ENCODE measurements at regions not wholly inside any gene's neighbourhood (a gene's known extent, or its start where the extent isn't known, plus 50 kb on each side); places are given as distances from the start of the nearest gene placed in this dataset.
"Not testable (repeated sequence)": the region's sequence is repeated elsewhere in the genome, so short reads cannot be mapped to it uniquely, and the experiment has no call there.

DNA sequence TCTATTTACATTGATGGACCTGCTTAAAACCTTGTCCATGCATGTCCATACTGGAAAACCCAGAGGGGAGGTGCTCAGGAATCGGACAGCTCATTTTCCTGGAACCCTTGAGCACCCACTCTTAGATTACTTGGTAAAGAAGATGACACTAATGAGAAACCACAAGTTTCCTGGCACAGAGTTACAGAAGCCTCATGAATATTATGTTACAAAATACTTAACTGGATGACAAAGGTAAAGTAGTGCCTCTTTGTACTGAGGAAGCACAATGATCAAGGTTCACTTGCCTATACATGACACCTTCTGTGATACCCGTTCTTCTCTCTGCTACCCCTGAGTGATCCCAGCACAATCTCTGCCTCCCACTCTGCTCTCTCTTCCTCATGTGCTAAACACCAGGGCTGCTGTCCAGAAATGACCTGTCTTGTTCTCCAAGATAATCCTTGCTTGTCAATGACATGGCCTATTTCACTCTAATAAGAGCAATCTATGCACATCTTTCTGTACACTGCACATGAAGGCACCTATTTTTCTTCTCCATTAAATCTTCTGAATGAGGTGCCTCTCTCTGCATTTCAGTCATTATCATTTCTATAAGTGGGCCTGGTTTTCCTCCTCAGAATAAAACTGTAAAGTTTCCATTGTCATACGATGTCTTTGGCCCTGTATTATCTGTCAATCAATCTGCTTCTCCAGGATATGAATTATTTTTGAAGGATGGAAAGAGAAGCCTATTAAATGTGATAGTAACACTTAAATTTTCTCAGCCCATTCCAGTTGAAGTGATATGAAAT is 684.0 kb upstream of the ACO1 start:
- no peak for DNase-seq

DNA sequence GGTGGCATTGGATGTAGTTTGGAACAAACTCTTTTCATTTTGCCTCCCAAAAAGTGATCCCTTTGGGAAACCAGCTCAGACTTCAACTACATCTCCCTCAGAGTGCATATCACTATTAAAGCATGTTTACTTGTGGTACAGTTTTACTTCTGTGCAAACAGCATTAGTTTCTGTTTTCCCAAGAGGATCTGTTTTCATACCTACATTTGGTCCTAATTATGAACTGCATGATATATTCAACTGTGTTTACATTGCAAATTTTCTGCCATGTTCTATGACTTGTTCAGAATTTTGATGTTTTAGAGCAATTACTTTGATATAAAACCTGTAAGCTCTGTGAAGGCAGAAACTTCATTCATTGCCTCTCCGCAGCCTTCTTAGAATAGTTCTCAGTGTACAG is 681.5 kb upstream of the ACO1 start:
- DNase-seq = no peak

DNA sequence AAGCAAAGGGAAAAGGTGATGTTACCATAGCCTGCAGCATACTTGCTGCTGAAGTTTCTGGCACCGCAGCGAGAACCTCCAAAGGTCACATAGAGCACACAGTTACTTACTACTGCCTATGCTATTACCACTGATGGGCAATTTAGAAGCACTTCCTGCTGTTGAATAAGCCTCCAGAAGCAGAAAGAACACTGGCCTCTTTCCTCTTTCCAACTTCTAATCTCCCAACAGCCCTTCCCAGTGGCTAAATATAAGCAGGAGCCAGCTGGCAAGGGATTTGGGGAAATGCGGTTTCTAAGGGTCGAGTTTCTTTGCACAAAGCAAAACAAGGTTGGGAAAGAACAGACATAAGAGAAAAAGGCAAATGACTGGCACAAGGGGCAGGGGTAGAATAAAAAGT is 669.2 kb upstream of the ACO1 start:
- no peak for DNase-seq

DNA sequence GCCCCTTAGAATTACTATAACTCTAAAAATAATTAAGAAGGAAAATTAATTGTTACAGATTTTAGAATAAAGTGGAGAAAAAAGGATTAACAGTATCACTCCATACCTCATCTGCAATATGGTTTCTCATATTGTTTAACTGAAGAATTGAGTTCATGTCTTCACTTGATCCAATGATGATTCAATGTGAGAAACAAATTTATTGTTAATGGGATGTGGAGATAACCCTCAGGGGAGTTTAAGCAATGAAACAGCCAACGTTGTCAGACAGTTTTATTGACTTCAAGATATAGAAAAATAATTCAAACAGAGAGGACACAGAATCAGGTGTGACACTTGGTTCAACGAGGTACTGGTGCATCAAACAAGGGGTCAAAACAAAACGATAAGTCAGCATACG is 665.2 kb upstream of the ACO1 start:
- no peak for DNase-seq

DNA sequence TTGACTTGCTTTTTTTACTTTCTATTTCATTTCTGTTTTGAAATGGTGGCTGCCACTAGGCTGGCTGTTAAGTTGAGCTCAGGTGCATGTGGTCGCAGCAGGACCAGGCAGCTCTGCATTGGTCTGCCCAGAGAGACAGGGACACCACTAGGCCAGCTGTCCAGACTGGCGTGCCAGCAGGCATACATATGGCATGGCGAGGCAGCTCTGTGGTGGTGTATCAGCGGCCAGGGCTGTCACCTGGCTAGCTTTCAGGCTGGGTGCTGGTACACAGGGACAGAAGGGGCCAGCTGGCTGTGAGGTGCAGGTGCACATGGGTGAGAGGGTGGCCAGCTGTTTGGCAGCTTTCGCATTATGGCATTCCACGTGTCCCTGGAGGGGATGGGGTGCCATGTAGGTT is 654.0 kb upstream of the ACO1 start:
- DNase-seq = no peak

DNA sequence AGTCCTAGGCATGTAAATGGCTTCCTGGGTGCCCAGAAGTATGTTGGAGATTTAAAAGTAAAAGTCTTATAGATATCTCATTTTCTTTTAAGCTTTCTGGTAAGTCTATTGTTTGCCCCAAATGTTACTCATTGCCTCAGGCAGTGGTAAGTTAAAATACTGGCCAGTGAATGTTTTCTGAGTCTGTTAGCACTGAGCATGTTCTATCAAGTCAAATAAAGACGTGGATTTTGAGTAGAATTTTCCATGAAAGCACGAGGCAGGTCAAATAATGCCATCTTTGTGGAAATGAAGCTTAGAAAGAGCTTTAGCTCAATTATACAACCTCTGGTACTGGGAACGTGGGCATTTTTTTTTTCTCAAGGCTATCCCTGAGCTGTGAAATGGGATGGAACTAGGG is 651.3 kb upstream of the ACO1 start:
- no peak for DNase-seq

DNA sequence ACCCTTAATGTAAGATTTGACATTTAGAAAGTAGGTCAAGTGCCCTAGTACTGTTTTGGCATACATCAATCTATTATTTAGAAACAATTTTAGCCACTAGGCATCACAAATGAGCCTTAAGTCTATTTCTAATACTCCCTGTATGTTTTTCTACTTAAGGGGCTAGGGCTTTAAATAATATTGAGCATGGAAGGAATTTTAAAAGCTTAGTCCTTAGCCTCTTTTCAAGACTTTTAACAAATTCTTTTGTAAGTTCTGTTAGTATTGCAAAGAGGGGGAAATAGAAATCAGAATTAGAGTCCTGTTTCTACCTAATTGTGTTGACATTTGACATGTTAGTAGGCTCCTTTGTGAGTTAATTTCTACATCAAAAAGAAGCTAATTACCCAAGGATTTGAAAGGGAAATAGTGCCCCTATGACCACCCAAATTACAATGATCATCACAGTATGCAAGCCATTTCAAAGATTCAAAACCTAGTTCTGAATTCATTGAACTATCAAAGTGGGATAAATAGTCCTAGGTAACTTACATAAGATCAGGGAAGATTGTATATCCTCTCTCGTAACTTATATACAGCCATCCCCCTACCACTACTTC is 647.8 kb upstream of the ACO1 start:
- DNase-seq = no peak

DNA sequence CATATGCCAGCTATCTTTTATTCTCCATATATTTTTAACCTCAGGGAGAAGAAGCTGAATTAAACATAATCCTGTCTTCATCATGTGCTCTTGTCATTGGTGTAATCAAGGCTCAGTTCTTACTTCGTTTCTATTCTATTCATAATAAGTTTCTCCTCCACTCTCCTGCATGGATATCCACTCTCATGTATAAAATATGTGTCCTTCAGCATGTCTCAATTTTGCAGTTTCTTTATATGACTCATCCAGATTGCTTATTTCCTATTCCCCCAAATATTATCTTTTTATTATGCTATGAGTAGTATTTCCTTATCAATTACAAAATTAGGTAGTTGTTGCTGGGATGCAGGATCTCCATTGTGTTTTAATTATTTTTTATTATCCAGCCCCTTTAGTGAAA is 643.7 kb upstream of the ACO1 start:
- DNase-seq = no peak

DNA sequence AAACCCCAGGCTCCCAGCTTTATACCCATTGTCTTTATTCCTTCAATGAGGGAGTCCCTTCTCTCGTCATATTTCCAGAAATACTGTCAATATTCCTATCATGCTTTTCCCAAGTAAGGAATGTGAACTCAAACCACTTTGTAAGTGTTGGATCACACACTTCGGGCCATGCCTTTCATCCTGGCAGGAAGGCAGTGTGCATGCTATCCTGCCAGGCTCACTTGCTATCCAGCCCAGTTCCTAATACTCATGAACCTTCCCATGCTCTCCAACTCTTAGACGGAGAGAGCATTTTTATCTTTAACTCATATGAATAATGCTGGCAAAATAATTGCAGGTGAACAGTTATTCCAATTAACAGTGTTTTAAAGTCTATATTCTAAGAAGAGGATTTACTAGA is 639.9 kb upstream of the ACO1 start:
- DNase-seq = no peak

DNA sequence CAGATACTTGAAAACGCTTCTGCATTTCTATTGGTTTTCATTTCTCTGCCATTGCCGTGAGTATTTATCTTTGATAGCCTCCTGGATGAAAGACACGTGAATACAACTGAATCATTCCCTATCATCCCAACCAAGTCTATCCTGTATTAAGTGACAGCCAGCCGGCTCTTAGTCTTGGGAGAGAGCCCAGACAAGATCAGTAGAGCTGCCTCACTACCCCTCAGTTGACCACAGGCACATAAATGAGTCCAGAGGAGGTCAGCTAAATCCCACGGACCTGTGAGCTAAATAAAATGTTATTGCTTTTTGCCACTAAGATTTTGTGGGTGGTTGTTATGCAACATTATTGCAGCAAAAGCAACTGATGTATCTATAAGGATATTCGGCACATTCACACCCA is 639.0 kb upstream of the ACO1 start:
- DNase-seq = no peak

DNA sequence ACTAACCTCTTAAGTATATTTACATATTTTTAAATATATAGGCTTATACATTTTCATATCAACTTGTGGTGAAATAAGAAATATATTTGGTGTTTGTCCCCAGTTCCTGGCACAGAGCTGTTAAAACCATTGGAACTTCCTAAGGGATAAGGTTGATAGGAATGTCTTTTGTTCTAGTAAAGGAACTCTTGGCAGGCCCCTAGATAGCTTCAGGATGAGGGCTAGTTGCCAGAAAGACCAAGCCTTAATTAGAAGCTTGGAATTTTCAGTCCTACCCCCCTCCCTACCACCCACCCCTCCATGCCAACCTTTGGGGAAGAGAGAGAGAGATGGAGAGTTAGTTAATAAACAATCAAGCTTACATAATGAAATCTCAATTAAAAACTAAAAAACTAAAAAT is 638.6 kb upstream of the ACO1 start:
- no peak for DNase-seq

DNA sequence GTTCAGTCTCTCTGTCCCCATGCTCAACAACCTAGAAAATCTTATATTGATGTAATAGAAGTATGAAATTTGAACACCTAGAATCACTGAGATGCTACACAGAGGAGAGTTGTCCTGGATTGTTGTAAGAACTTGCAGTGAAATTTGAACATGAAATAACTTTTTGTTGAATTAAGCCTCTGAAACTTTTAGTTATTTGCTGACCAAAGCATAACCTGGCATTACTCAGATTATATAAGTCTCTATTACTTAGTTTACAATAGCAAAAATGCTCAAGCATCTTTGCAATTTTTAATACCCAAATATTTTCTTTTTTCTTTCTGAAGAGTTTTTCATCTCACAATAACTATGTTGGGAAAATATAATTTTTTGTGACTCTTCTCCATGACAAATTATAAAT is 630.7 kb upstream of the ACO1 start:
- no peak for DNase-seq

DNA sequence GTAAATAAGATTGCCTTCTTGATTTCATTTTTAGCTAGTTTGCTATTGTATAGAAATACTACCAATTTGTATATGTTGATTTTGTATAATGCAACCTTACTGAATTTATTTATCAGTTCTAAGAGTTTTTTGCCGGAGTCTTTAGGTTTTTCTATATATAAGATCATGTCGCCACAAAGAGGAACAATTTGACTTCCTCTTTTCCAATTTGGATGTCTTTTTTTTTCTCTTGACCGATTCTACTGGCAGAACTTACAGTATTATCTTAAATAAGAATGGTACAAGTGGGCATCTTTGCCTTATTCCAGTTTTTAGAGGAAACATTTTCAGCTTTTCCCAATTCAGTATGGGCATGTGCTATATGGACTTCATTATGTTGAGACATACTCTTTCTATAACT is 624.7 kb upstream of the ACO1 start:
- no peak for DNase-seq

DNA sequence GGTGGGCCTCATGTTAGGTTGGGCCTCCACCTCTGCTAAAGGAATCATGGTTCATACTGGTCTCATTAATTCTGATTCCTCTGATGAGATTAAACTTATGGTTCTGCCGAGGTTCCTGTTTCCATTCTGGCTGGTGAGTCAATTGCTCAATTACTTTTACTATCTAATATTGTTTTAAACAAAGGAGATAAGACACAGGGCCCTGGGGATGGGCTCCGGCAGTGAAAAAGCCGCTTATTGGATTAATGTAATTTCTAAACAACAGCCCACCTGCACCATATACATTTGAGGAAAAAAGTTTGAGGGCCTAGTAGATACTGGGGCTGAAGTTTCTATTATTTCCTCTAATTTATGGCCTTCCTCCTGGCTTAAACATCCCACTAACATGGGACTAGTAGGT is 610.4 kb upstream of the ACO1 start:
- not testable (repeated sequence) for DNase-seq

DNA sequence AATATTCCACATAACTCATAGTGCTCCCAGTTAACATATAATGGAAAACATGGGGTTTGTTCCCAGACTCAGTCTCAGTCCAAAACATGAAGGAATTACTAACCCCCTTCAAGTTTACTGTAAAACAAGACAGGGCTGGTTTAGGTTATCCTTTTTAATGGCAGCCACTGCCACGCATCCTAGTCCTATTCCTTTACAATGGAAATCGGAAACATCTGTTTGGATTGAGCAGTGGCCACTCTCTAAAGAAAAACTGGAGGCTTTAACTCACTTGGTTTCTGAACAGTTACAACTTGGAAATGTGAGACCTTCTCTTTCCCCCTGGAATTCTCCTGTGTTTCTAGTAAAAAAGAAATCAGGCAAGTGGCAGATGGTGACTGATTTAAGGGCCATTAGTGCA is 609.9 kb upstream of the ACO1 start:
- DNase-seq = no peak

DNA sequence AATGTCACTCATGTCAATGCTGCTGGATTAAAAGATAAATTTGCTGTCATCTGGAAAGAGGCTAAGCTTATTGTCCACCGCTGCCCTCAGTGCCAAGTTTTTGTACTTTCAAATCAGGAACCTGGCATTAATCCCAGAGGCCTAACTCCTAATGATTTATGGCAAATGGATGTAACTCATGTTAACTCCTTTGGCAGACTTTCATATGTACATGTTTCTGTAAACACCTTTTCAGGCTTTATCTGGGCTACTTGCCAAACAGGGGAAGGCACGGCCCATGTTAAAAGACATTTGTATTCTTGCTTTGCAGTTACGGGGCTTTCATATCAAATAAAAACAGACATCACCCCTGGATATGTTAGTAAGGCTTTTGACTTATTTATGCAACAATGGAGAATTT is 608.0 kb upstream of the ACO1 start:
- DNase-seq = peak; percentile 98

DNA sequence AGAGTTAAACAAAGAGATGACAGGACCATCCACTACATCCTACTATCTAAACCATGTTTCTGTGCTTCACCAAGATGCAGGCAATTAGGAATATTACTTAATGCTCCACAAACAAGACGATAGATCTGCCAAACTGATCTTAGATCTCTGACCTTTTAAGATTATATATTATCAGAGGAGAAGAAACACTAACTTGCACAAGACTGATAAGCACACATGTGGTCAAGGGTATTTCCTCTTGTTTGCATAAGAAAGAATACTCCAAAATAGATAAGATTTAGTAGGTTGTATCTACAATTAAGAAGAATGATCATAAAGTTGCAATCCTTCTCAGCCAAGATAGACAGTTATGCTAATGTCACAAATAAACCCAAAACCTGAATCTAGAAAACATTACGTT is 601.0 kb upstream of the ACO1 start:
- no peak for DNase-seq

DNA sequence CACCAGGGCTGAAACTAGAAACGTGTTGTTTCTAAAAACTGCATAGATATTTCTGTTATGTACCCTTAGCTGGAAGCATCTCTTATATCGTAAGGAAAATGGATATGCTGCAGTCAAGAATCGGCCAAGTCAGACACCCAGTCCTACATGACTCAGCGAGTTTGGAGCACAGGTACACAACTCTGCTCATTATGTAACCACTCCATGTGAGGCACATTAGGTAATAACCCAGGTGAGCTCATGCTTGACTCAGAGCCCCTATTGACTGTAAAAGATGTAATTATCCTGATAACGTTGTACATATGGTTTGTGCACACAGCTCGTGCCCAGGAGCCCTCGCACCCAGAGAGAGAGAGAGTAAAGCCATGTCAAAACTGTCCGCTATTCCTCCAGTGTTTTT is 593.7 kb upstream of the ACO1 start:
- no peak for DNase-seq

DNA sequence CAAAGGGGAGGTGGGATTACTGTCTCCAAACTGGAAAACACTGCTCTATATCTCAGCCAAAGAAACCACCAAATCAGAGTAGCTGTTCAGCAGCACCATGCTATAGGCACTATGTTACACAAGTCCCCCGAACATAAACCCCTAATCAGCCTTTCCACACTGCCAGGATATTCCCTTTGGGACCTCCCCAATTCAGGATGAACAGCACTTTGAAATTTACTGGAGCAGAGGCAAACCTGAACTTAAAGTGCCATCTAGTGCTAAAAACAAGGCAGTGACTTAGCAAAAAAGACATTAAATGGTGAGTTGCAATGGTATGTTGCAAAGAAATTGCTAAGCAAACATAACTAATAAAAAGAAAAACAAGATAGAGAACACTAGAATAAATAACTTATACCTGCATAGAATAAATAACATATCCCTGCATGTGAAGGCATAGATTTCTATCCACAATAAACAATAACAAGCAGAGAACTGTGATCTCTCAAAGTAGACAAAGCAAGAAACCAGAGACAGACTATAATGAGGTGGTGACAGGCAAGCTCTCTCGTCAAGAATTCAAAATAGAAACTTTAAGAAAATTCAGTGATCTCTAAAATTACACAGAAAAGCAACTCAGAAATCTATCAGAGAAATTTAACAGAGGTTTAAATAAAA is 584.4 kb upstream of the ACO1 start:
- DNase-seq = peak; percentile 59

DNA sequence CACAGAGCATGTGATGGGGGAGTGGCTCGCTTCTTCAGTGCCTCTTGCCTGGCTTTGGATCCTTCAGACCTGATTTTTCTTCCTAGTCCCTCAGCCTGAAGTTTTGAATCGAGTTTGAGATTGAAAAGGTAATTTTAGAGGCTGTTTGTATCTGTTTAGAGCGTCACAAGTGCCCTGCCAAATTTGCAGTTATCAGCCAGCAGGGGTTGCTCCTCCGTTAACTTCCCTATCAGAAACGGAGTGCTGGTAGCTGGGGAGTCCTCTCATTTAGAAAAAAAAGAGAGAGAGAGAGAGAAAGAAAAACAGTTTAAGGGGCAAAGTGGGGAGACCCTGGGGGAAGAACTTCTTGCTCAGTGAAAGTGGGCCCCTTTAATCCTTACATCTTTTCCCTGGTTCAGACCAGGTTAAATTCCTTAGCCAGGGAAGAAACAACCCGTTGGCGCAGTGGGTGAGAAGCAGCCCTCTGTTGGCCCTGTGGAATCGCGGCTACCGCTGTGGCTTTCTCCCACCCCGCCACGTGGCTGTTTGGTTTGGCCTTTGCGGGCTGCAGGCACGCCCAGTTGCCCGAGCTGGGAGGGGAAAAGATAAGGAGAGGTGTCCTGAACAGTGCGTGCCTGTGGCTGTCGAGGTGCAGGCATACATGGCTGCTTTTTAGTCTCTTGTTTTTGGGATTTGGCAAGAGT is 576.7 kb upstream of the ACO1 start:
- DNase-seq = no peak

DNA sequence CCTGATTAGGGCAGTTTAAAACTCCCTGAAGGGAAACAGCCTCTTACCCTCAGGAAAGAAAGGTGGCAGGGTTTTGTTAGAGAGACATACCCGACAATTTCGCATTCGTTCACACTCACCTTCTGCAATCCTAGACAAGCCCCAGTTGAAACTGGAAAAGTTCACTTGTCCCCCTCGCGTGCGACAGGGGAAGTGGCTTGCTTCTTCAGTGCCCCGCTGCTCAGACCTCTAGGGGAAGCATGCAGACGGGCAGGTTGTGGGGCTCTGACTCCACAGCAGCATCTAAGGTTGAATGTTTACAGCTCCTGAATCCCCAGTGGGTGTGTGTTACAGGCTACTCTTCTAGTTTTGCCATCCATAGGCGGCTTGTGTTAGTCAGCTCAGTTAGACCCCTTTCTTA is 575.7 kb upstream of the ACO1 start:
- DNase-seq = no peak

DNA sequence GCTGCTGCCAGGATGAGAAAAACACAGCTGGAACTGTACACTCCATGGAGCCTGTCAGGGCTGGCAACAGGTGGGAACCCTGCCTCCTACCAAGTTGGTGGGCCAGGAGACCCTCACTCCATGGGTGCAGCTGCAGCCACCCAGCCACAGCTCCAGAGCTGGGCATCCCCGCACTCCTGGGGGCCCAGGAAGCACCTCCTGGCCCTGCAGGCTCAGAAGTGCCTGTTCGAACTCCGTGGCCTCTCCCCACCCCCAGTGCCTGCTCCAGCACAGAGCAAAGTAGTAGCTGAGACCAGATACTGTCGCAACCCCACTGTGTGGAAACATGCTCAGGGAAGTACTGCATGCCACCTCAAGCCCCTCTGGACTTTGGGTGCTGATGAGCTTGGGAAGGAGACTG is 564.0 kb upstream of the ACO1 start:
- DNase-seq = no peak

DNA sequence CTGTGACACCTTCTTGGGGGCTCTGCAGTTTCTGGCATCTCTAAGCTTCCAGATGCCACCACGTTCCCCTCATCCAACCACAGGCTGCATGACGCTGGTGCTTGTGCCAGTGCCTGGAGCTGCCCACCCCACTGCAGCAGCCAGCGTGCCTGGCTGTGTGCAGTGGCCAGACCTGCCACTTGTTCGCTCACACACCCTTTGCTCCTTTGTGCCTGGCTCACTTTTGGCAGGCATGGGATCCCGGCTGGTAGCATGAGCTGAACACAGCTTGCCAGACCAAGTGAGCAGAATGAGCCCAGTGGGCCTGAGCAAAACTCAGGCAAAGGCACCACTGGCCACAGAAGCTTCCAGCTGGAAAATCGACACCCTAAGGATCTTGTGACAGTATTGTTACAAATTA is 562.9 kb upstream of the ACO1 start:
- no peak for DNase-seq

DNA sequence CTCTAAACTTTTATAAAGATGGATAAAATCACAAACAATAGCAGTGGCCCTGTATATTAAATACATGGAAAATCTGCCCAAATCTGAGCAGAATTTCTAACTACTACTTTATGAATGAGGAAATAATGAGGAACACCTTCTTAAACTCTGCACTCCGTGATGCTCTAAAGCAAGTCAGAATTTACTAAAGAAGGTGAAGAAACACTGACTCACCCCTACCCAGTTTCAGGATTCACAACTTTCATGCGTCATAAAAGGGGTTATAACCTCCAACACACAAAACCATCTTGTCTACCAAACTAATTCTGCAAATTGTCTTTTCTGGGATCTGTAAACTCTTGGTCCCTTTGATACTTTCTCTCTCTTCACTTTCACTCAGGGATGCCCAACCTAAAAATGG is 561.1 kb upstream of the ACO1 start:
- no peak for DNase-seq

All from NCI-H1105 (cell line).